ENCODE measurements at regions not wholly inside any gene's neighbourhood (a gene's known extent, or its start where the extent isn't known, plus 50 kb on each side); places are given as distances from the start of the nearest gene placed in this dataset.

DNA sequence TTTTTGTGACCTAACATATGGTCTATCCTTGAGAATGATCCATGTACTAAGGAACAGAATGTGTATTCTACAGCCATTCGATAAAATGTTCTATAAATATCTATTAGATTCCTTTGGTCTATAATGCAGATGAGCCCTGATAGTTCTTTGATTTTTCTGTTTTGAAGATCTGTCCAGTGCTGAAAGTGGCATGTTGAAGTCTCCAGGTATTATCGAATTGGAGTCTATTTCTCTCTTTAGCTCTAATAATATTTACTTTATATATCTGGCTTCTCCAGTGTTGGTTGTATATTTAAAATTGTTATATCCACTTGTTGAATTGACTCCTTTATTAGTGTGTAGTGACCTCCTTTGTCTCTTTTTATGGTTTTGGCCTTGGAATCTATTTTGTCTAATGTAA is 377.9 kb downstream of the ARL6IP6 start:
- no peak for DNase-seq

DNA sequence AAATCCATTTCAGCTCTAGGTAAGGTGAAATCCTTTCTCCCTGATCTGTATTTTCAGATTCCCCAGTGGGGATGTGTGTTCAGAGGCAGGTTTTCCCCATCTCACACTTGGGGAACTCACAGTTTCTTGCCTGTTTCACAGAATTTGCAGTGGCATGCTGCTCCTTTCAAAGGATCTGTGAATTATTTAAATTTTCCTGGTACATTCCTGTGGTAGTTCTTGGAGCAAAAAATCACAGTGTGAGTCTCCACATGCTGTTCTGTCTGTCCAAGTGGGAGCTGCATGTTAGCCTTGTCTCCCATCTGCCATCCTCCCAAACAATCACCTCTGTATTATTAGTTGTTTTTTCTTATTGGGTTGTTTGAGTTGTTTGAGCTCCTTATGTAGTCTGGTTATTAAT is 372.9 kb downstream of the ARL6IP6 start:
- DNase-seq: no peak

DNA sequence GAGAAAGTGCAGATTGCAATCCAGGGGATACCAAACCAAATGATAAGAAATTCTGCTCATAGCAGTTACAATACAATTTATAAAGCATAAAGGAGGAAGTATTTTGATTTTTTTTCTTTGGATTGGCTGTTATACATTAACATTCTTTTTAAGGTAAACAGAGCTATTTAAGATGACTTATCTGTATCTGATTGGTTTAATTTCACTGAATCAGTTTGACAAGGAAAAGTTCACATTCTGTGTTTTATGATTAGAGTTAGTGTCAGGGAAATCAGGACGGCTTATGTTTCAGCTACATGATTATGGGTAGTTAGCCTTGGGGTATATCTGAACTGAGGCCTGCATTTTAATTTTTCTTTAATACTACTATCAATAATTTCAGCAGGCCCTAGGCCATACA is 360.9 kb downstream of the ARL6IP6 start:
- DNase-seq: no peak

DNA sequence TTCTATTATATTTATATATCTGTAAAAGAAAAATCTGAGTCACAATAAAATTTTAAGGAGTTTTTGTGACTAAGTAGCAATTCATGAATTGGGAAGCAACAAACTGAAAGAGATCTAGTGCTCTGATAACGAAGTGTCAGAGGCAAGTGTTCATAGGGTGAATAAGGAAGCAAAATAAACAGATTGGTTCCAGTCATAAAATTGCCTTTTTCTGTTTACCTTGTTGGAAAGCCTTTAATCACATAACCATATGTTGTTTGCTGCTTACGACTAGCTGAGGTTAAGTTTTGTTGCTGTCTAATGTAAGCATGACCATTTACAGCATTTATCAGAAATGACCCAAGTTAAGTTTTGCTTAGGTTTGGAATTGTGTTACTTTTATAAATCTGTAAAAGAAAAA is 358.9 kb downstream of the ARL6IP6 start:
- DNase-seq: no peak

DNA sequence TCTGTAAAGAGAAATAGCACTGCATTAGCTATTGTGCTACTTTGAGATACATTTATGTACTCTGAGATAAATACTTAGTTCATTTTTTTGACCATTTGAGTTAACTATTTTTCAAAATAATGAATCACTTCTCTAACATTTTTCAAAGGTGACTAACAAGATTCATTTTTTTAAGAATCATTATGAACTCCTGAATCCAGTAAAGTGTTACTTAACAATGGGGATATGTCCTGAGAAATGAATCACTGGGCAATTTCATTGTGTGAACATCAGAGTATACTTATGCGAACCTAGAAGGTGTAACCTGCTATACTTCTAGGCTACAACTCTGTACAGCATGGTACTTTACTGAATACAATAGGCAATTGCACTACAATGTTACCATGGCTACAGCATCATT is 355.8 kb downstream of the ARL6IP6 start:
- DNase-seq: no peak

GRCh38 chr2:153072813-153073212 is 354.4 kb downstream of the ARL6IP6 start:
- DNase-seq: no peak

DNA sequence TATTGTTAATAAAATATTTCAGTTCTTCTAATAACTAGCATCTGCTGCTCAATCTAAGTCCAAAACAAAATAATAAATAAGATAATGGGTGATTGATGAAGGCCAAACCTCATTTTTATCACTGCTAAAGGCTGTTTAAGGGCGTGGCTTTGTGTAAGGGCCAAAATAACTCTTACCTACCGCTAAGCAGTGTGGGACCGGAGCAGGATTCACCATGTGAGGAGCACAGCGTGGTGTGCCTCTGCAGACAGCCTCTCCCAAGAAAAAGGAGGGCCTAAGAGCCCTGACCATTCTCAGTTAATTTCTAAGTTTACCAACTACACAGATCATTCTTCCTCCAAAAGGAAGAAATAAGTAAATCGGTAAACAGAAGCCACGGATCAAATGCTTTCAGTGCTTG is 353.7 kb downstream of the ARL6IP6 start:
- no peak for DNase-seq

DNA sequence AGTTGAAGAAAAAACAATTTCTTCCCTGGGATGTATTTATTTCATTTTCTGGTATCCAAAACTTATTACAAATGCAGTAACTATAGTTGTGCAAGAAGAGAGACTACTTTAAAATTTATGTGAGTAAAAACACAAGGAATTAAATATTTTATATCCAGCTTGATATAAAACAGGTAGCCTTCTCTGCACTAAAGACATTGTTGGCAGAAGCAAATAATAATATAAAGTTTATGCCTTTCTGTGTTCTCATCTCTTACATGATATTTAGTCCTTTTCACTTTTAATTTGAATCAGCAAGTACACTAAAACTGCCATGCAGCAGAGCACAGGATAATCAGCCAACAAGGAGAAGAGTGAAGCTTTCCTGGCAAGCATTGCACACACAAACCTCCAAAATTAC is 352.7 kb downstream of the ARL6IP6 start:
- DNase-seq: no peak

DNA sequence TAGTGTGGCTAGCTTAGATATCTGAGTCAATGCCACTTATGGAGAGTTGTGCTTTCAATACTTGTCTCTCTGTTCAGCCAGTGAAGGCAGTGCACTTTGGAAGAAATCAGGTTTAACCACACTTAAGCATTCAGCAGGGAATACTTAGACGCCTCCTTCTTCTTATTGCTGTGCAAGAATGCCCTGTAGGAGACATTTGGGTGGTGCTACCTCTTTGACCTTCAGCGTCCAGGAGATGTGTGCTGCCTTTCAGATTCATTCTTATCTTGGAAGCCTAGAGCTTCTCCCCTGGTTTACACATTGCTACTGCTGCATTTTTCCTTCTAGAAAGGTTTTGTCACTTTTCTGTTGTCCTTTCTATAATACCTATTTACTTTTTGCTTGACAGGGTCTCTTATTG is 350.5 kb downstream of the ARL6IP6 start:
- DNase-seq: no peak

GRCh38 chr2:153068052-153068451 is 349.6 kb downstream of the ARL6IP6 start:
- no peak for DNase-seq

DNA sequence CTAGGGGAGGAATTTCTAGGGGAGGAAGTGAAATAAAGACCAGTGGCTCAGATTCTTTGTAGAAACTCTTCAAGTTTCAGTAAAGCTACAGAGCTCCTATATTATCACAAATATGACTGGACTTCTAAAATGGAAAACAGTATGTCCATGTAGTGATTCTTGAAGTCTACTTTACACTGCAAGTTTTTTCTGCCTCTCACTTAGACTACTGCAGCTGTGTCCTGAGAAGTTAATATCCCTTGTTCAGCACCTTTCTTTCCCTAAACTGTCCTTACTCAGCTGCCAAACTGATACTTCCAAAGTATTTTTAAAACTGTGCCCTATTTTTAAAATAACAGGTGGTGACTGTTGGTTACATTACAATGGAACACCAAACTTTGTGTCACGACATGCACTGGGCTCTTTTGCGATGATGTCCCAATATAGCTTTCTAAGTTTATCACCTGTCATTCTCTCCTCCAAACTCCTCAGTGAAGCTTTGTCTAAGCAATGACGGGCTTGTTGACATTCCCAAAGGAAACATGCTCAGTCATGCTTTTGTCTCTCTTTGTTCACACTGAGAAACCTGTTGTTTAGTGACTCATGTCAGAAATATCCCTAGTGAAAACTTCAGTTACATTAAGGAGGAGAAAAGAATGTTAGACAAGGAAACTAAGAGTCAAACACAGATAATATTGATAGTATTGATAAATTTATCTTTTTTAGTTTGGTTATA is 341.1 kb downstream of the ARL6IP6 start:
- DNase-seq: no peak

GRCh38 chr2:153057743-153058142 is 339.3 kb downstream of the ARL6IP6 start:
- no peak for DNase-seq

DNA sequence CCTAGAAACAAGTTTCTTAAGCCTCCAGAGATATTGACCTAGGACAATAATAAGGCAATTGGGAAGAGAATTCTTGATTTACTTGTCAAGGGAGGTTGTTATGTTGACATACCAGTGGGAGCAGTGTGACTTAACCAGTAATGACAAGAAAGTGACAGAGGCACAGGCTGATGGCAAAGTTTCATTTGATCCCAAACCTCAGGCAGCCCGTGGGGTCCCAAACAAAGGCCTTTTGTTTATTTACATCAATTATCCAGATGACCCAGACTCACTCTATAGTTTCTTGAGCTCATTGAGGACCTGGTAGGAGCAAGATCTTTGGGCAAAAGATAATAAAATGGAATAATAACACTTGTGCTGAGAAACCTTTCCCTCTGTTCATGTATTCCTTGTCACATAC is 336.8 kb downstream of the ARL6IP6 start:
- no peak for DNase-seq

- no peak for DNase-seq
Measured at GRCh38 chr2:153052807-153053559, 334.6 kb downstream of the ARL6IP6 start.

- no peak for DNase-seq
Measured at GRCh38 chr2:153047220-153047619, 328.8 kb downstream of the ARL6IP6 start.

DNA sequence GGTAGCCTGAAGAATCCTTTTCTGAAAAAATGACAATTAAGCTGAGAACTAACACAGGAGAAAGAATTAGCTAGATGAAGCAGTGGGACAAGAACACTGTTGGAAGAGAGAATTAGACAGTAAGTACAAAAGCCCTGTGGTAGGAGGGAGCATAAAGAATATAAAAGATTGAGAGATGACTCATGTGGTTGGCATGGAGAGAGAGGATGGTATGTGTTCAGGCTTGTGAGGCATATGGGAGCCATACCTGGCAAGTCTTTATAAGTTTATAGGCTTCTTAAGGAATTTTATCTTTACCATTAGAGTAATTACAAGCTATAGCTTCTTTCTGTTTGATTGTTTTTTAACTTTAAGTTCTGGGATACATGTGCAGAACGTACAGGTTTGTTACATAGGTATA is 325.0 kb downstream of the ARL6IP6 start:
- DNase-seq: no peak

DNA sequence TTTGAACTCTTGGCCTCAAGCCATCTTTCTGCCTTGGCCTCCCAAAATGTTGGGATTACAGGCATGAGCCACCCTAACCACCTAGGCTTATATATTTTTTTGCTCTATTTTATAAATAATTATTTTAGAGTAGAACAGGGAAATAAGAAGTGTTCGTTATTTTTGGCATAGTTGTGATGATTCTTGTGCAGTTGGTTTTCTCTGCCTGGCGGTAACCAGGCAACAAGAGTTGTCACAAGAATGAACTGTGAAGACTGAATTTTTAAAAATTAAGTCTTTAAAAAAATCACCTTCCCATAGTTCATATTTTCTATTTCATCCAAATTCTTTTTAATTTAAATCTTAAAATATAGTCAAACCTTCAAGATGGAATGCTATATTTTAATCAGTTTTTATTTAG is 310.2 kb downstream of the ARL6IP6 start:
- no peak for DNase-seq

DNA sequence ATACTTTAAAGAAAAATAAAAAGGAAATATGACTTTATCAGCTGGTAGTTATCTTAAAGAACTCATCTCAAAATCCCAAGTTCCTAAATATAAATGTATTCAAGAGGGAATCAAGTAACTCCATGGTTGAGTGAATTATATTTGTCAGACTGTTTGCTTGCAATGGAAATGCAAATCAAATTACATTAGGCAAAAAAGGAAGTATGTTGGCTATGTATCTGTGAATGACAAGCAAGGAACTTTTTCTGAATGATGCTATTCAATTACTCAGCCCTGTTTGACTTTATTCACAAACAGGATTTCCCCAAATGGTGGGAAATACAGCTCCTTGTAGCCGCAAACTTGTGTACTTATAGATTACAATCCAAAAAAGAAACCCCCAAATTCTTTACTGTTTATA is 309.1 kb downstream of the ARL6IP6 start:
- no peak for DNase-seq

DNA sequence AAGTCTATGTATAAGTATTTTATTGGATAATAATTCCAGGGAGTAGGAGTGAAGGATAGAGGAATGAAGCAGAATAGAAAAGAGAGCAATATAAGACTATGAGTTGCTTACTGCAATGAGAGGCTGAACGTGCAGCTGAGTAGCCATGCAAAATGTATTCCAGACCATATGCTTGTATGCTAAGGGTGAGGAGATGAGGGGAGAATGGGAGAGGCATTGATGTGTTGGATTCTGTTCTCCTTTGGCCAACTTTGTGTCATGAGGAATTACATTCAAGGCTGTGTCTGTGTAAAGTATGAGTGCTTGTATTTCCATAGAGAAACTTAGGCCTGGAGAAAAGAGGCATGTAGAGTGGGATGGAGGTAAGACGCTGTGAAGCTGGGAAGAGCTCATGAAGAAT is 301.8 kb downstream of the ARL6IP6 start:
- DNase-seq: no peak

- DNase-seq: no peak
Measured at GRCh38 chr2:153005071-153005730, 286.8 kb downstream of the ARL6IP6 start.

GRCh38 chr2:153004627-153005026 is 286.2 kb downstream of the ARL6IP6 start:
- DNase-seq: no peak

- no peak for DNase-seq
Measured at GRCh38 chr2:152974146-152974545, 255.7 kb downstream of the ARL6IP6 start.

DNA sequence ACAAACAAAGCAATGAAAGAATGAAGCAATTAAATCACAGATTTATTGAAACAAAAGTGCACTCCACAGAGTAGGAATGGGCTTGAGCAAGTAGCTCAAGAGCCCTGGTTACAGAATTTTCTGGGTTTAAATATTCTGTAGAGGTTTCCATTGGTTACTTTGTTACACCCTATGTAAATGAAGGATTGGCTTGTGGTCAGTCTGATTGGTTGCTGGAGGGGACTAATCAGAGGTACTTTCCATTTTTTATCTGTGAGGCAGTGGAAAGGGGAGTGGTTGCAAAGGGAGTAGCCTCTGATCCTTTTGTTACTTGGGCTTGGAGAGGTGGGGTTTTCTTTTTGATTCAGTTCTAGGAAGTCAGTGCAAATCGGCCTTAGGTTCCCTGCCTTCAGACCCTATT is 253.3 kb downstream of the ARL6IP6 start:
- no peak for DNase-seq

- no peak for DNase-seq
Measured at GRCh38 chr2:152962446-152962845, 244.0 kb downstream of the ARL6IP6 start.

Measured in CD4-positive, alpha-beta T cell treated with Interleukin-4 for 1 hour (primary cell).